Testis (tissue), 2 donors: ENCODE measurements at regions not wholly inside any gene's neighbourhood (a gene's known extent, or its start where the extent isn't known, plus 50 kb on each side); places are given as distances from the start of the nearest gene placed in this dataset.

Experiments
- CTCF ChIP-seq, 3 experiments: fragments of 450-650 bp in 2 of 3; fragments of 200-600 bp in 1 of 3; sonication (generic) in 1 of 3; IDR thresholded peaks; one replicate each; pipeline ENCODE4 v1.5.1; 2016 to 2019; ENCODE audit warnings: antibody characterized with exemption in 3 of 3, mild to moderate bottlenecking in 2 of 3, moderate library complexity in 1 of 3
- POLR2A ChIP-seq: fragments of 450-650 bp; IDR thresholded peaks from one replicate; pipeline ENCODE4 v1.6.1; 2017; ENCODE audit warnings: antibody characterized with exemption, mild to moderate bottlenecking, moderate library complexity

GRCh38 chr20:61119273-61119672 lies 132.8 kb upstream of the CDH4 start:
- TF ChIP-seq CTCF (IDR thresholded peaks at IDR 0.05) (no peak), POLR2A (no peak)
